ENCODE measurements at regions not wholly inside any gene's neighbourhood (a gene's known extent, or its start where the extent isn't known, plus 50 kb on each side); places are given as distances from the start of the nearest gene placed in this dataset.

DNA sequence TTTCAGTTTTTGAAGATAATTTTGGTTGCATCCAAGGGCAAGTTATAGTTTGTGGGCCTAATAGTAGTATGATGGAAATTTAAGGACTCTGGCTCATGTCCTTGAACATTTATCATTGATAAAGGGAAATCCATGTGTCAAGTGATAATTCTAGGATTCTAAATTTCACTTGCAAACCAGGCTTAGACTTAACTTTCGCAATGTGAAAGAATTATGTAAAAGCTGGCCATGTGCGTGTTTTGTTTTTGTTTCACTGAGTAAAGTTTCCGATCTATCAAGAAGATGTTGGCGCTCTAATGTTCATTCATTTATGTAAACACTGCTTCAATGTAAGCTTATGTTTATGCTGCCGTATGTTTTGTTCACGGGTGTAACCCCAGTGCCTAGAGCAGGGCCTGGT lies 302.0 kb downstream of the SOX4 start:
- DNase-seq (no peak), ATAC-seq (no peak)
- no peak overlapping the region for H3K4me3 Mint-ChIP-seq
- CTCF ChIA-PET: no interaction called here
- POLR2A ChIA-PET: no interaction called here
- no peaks in the 10 kb centered on the region for H3K4me1 Mint-ChIP-seq (ENCODE audit: low read depth)
- H3K27ac Mint-ChIP-seq: no peak overlapping the region
- no peaks in the 10 kb centered on the region for H3K36me3 Mint-ChIP-seq (ENCODE audit: low read depth)
- no peaks in the 10 kb centered on the region for H3K27me3 Mint-ChIP-seq (ENCODE audit: low read depth)
- peaks cover 2% of the 10 kb centered on the region for H3K9me3 Mint-ChIP-seq (ENCODE audit: insufficient read depth)

DNA sequence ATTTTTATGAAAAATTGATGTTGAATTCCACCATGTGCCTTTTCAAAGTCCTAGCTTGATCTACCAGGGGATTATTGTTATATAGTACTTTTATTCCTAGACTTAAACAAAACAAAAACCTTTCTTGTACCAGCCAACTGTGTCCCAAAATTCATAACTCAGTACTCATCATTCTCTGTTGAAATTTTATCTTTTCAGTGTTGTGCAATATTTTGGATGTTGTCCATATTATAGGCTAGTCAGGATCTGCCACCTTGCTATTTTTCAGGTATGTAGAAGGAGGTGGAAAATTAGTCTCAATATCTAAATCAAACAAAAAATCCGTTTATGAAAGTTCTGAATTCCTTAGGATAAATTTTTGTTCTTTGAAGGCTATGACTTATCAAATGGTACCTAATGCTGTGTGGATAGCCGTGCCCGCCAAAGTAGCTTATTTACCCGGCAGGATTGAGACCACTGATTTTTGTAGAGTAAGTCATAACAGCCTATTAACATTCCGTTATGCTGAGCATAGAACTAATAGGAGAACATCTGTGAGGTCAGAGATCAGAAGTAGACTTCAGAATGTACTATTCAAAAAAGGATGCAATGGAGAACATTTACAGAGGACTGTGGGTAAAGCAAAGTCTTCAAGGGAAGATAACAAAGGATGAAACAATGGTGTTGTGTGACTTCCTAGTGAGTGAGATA lies 304.7 kb downstream of the SOX4 start:
- ATAC-seq (no peak), DNase-seq (no peak)
- POLR2A ChIA-PET: no interaction called here
- H3K4me1 Mint-ChIP-seq (ENCODE audit: low read depth): no peaks in the 10 kb centered on the region
- no peak overlapping the region for H3K4me3 Mint-ChIP-seq
- H3K27me3 Mint-ChIP-seq (ENCODE audit: low read depth): no peaks in the 10 kb centered on the region
- CTCF ChIA-PET: no interaction called here
- H3K36me3 Mint-ChIP-seq (ENCODE audit: low read depth): no peaks in the 10 kb centered on the region
- no peak overlapping the region for H3K27ac Mint-ChIP-seq
- peaks cover 4% of the 10 kb centered on the region for H3K9me3 Mint-ChIP-seq (ENCODE audit: insufficient read depth)

DNA sequence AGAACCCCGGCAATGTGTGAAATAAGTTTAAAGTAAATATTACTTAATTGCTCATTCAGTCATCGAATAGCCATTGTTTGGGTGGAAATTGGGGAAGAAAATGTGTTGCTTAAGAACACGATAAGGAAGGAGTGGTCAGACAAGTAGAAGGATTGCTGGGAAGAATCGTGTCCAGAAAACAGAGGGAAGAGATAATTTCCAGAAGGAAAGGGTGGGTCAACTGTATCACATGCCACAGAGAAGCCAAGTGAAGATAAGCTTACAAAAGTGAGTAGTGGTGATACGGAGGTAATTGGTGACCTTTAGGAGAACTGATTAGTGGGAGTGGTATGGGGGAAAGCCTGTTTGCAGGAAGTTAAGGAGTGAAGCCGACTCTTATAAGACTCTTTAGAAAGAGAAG lies 306.2 kb downstream of the SOX4 start:
- CTCF ChIA-PET: interaction anchor here (0.9 kb wide), 1 partner anchor 65 kb away, joined by 3 read pairs; no protein-coding TSS in a partner anchor
- DNase-seq (no peak), ATAC-seq (no peak)
- H3K4me3 Mint-ChIP-seq: no peak overlapping the region
- no peaks in the 10 kb centered on the region for H3K4me1 Mint-ChIP-seq (ENCODE audit: low read depth)
- POLR2A ChIA-PET: no interaction called here
- H3K27me3 Mint-ChIP-seq (ENCODE audit: low read depth): peaks cover 2% of the 10 kb centered on the region
- H3K36me3 Mint-ChIP-seq (ENCODE audit: low read depth): no peaks in the 10 kb centered on the region
- H3K27ac Mint-ChIP-seq: no peak overlapping the region
- H3K9me3 Mint-ChIP-seq (ENCODE audit: insufficient read depth): peaks cover 4% of the 10 kb centered on the region

DNA sequence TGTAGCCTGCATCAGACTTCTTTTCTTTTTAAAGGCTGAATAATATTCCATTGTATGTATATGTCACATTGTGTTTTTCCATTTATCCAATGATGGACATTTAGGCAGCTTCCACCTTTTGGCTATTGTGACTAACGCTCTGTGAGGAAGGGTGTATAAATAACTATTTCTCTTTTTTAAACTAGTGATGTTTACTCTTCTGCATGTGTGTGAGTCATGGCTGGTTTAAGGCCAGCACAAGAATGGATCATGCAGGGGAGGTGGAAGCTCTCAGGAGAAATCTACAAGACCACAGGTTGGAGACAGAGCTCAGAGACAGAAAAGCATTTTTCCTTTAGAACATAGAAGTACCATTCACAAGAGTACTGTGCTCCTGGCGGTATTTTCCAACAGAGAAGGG lies 307.2 kb downstream of the SOX4 start:
- H3K36me3 Mint-ChIP-seq (ENCODE audit: low read depth): no peaks in the 10 kb centered on the region
- peaks cover 4% of the 10 kb centered on the region for H3K9me3 Mint-ChIP-seq (ENCODE audit: insufficient read depth)
- H3K4me3 Mint-ChIP-seq: no peak overlapping the region
- ChIA-PET POLR2A (no interaction called here), CTCF (no interaction called here)
- H3K4me1 Mint-ChIP-seq (ENCODE audit: low read depth): no peaks in the 10 kb centered on the region
- ATAC-seq: no peak
- peaks cover 2% of the 10 kb centered on the region for H3K27me3 Mint-ChIP-seq (ENCODE audit: low read depth)
- no peak overlapping the region for H3K27ac Mint-ChIP-seq
- no peak for DNase-seq

DNA sequence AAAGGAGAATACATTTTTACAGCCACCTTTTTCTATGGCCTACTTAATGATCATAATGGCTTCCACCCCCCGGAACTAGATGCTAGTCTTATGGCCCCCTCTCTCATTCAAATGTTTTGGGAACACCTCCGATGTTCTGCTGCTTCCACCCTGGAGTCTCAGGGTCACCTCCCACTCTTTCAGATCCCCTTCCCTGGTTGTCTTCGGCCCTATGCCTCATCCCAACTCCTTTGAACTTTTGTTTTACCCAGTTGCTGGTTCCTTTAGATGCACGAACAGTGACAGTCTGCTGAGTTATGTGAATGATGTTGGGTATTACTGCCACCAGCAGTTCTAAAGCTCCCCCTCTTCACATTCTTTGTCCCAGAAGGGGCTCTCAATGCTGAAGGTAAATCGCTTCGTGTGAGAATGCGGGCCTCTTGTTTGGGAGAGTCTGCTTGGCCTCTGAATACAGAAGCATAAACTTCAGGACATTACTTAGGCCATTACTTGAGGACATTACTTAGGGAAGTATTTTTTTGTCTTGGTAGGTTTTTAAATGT lies 309.1 kb downstream of the SOX4 start:
- H3K4me1 Mint-ChIP-seq (ENCODE audit: low read depth): no peaks in the 10 kb centered on the region
- DNase-seq: no peak
- peaks cover 4% of the 10 kb centered on the region for H3K9me3 Mint-ChIP-seq (ENCODE audit: insufficient read depth)
- H3K27me3 Mint-ChIP-seq (ENCODE audit: low read depth): peaks cover 2% of the 10 kb centered on the region
- no peaks in the 10 kb centered on the region for H3K36me3 Mint-ChIP-seq (ENCODE audit: low read depth)
- ATAC-seq: no peak
- no peak overlapping the region for H3K27ac Mint-ChIP-seq
- POLR2A ChIA-PET: no interaction called here
- no peak overlapping the region for H3K4me3 Mint-ChIP-seq
- CTCF ChIA-PET: no interaction called here

DNA sequence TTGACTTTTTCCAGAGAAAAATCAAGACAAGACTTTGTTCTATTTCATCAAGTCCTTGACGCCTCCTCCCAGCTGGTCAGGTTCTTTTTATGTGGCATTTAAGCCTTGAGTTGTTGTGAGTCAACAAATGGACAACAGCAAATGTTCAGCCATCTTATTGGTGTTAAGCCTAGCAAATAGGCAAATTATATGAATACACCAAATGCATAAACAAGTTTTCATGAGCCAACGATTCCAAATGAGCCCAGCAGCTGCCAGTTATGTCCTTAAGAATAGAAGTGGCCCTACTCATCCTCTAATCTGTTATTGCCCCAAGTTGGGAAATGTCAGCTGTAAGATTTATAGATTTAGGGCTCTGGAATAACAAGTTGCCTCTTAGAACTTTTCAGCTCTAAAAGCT lies 312.0 kb downstream of the SOX4 start:
- no peak overlapping the region for H3K27ac Mint-ChIP-seq
- POLR2A ChIA-PET: no interaction called here
- no peaks in the 10 kb centered on the region for H3K36me3 Mint-ChIP-seq (ENCODE audit: low read depth)
- ATAC-seq (no peak), DNase-seq (no peak)
- H3K4me3 Mint-ChIP-seq: no peak overlapping the region
- H3K27me3 Mint-ChIP-seq (ENCODE audit: low read depth): peaks cover 2% of the 10 kb centered on the region
- H3K9me3 Mint-ChIP-seq (ENCODE audit: insufficient read depth): peaks cover 3% of the 10 kb centered on the region
- CTCF ChIA-PET: interaction anchor here (1.3 kb wide), 1 partner anchor 11 kb away, joined by 3 read pairs; no protein-coding TSS in a partner anchor
- no peaks in the 10 kb centered on the region for H3K4me1 Mint-ChIP-seq (ENCODE audit: low read depth)

DNA sequence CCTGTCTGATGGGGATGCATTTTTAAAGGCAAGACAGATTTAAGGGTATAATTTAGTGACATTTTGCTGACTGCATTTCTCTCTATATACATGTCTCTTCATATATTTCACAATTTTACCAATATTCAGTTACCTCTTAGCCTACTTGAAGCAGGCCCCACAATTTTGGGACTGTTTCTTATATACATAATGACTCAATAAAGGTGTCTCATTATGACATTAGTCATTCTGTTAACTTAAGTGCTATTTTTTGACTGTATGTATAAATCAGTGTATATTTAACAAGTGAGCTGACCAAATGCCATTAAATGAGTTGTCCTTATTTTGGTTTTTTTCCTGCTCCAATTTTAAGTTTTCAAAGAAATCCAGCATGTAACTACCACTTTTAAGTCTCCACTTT lies 313.3 kb downstream of the SOX4 start:
- Mint-ChIP-seq H3K27ac (no peak overlapping the region), H3K36me3 (ENCODE audit: low read depth) (no peaks in the 10 kb centered on the region), H3K27me3 (ENCODE audit: low read depth) (peaks cover 2% of the 10 kb centered on the region), H3K4me3 (no peak overlapping the region), H3K9me3 (ENCODE audit: insufficient read depth) (no peaks in the 10 kb centered on the region), H3K4me1 (ENCODE audit: low read depth) (no peaks in the 10 kb centered on the region)
- no peak for ATAC-seq
- DNase-seq: no peak
- POLR2A ChIA-PET: no interaction called here
- CTCF ChIA-PET: interaction anchor here (1.3 kb wide), 1 partner anchor 9 kb away, joined by 3 read pairs; no protein-coding TSS in a partner anchor

DNA sequence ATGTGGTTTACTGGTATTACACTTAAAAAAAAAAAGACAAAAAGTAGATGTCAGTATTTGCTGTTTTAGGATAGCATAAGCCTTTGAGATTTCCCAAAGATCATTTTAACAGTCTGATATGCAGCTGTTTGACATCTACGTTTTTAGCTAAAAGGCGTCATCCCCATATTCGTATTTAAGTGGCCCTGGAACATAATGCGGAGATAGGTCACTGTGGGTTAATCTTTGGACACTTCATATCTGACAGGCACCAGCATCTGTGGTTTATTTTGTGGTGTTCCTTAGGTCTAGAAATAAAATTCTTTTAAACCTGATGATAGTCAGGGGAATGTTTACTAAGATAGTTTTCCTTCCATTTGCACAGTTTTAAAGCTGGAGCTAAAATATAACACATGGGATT lies 313.7 kb downstream of the SOX4 start:
- no peaks in the 10 kb centered on the region for H3K4me1 Mint-ChIP-seq (ENCODE audit: low read depth)
- no peaks in the 10 kb centered on the region for H3K9me3 Mint-ChIP-seq (ENCODE audit: insufficient read depth)
- no peak overlapping the region for H3K4me3 Mint-ChIP-seq
- DNase-seq (no peak), ATAC-seq (no peak)
- CTCF ChIA-PET: no interaction called here
- peaks cover 2% of the 10 kb centered on the region for H3K27me3 Mint-ChIP-seq (ENCODE audit: low read depth)
- H3K36me3 Mint-ChIP-seq (ENCODE audit: low read depth): no peaks in the 10 kb centered on the region
- POLR2A ChIA-PET: no interaction called here
- H3K27ac Mint-ChIP-seq: no peak overlapping the region

DNA sequence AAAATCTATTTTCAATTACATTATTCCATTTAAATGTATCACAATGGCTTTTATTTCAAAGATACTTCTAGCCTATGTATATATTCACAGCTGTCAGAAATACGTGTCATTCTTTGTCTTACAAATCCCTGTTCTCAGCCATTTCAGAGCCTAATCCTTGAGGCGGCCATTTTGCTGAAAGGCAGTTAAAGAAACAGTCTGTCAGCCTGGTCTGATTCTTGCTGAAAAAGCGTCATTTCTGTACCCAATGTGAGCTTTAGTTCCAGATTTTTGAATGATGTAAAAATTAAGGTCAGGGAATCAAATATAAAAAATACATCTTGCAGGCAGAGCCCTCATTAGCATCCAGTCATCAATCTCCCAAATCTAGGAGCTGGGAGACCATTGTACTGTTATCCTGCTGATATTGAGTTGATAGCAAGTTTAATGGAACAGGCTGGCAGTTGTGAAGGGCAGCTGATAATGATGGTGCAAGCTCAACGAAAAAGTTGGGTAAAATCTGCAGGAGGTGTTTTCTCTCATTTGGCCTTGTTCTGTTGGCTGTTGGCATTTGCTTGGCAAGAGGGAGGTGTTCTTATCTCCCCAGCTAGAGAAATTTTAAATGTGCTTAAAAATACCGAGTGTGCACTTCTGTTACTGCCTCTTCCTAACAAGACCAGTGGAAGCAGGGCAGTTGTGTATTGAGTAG lies 314.8 kb downstream of the SOX4 start:
- Mint-ChIP-seq H3K9me3 (ENCODE audit: insufficient read depth) (no peaks in the 10 kb centered on the region), H3K27ac (no peak overlapping the region), H3K4me1 (ENCODE audit: low read depth) (no peaks in the 10 kb centered on the region), H3K4me3 (no peak overlapping the region), H3K36me3 (ENCODE audit: low read depth) (no peaks in the 10 kb centered on the region), H3K27me3 (ENCODE audit: low read depth) (peaks cover 2% of the 10 kb centered on the region)
- ChIA-PET POLR2A (no interaction called here), CTCF (no interaction called here)
- ATAC-seq: no peak
- no peak for DNase-seq

DNA sequence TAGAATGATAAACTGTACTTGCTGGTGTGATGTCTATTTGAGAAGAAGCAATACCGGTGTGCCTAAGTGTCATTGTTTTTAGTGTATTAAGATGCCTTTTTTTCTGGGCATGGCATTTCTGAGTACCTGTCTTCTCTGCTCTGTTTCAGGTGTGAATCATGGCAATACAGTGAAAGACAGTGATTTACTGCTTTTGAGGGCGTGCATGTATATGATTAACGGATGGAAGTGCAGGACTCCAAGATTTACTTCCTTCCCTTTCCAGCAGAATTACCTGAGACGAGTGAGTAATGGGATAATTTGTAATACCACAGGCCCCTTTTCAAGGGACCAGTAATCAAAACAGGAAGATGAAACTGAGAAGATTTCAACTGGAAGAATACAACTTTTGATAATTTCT lies 315.8 kb downstream of the SOX4 start:
- ATAC-seq (no peak), DNase-seq (no peak)
- Mint-ChIP-seq H3K27ac (no peak overlapping the region), H3K36me3 (ENCODE audit: low read depth) (no peaks in the 10 kb centered on the region), H3K4me1 (ENCODE audit: low read depth) (peaks cover 2% of the 10 kb centered on the region), H3K4me3 (no peak overlapping the region), H3K27me3 (ENCODE audit: low read depth) (no peaks in the 10 kb centered on the region), H3K9me3 (ENCODE audit: insufficient read depth) (no peaks in the 10 kb centered on the region)
- CTCF ChIA-PET: no interaction called here
- POLR2A ChIA-PET: no interaction called here

DNA sequence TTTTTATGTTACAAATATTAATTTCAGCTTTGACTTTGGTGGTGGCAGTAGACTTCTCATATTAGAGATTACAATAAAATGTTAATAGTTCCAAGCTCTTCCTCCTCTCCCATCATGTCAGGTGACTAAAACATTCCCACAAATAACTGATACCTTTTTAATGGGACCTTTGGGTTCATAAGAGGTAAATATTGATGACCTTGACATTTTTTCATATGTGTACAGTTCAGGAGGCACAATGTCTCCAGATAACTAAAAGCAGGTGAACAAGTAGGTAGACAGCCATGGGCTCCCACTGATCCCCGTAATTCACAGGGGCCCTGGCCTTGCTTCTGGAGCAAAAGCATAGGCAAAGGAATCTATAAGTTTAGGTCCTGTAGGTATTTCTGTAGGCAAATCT lies 317.7 kb downstream of the SOX4 start:
- Mint-ChIP-seq H3K27ac (no peak overlapping the region), H3K27me3 (ENCODE audit: low read depth) (no peaks in the 10 kb centered on the region), H3K4me3 (no peak overlapping the region), H3K4me1 (ENCODE audit: low read depth) (peaks cover 10% of the 10 kb centered on the region), H3K9me3 (ENCODE audit: insufficient read depth) (no peaks in the 10 kb centered on the region), H3K36me3 (ENCODE audit: low read depth) (no peaks in the 10 kb centered on the region)
- ChIA-PET CTCF (no interaction called here), POLR2A (no interaction called here)
- ATAC-seq: no peak
- DNase-seq: no peak

DNA sequence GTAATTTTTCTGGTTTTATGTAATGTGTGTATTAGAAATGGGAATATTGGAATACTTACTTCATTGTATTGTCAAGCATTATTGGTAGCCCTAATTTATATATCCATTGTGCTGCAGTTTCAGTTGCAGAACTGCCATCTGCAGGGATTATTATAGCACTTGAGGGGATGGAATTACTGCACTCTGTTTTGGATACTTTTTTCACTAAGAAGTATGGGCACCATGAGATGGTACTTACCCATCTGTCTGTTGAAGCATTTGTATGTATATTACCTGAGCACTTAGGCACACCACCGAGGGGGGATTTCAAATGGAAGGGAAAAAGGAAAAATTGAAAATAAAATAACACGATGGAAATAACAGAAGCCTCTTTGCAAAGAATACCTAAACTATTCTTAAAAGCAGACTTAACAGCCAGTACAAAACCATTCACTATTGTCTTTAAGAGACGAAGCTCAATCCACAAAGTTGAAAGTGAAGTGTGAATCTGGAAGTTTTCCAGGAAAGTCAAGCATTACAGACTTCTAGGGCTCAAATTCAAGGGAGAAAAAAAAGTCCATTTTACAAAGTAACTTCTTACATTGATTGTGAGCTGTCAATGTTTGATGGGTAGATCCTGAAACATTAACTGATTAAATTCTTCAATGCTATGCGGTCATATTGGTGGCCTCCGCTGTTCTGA lies 318.7 kb downstream of the SOX4 start:
- H3K36me3 Mint-ChIP-seq (ENCODE audit: low read depth): no peaks in the 10 kb centered on the region
- no peak overlapping the region for H3K27ac Mint-ChIP-seq
- no peaks in the 10 kb centered on the region for H3K27me3 Mint-ChIP-seq (ENCODE audit: low read depth)
- DNase-seq: no peak
- no peaks in the 10 kb centered on the region for H3K9me3 Mint-ChIP-seq (ENCODE audit: insufficient read depth)
- peaks cover 10% of the 10 kb centered on the region for H3K4me1 Mint-ChIP-seq (ENCODE audit: low read depth)
- ATAC-seq: no peak
- no peak overlapping the region for H3K4me3 Mint-ChIP-seq
- POLR2A ChIA-PET: no interaction called here
- CTCF ChIA-PET: no interaction called here

Measured in activated CD8-positive, alpha-beta T cell treated with anti-CD3 and anti-CD28 coated beads, Interleukin-2, amount 10 ng/mL, durations not matched to agents 7 days and 5 days (primary cell).